Anterior cingulate cortex (tissue), 58 donors: ENCODE measurements at regions not wholly inside any gene's neighbourhood (a gene's known extent, or its start where the extent isn't known, plus 50 kb on each side); places are given as distances from the start of the nearest gene placed in this dataset.

Source experiments
- DNase-seq, 58 donors: peaks; one replicate each; lab custom pipeline; 2025; lab: John Stamatoyannopoulos, UW

GRCh38 chr6:79864421-79864820 lies 82.9 kb downstream of the ELOVL4 start:
- DNase-seq, result no peak

- no peak for DNase-seq
Observed at GRCh38 chr6:79864001-79864400, 83.4 kb downstream of the ELOVL4 start.

- no peak for DNase-seq
Observed at GRCh38 chr6:79863566-79863965, 83.8 kb downstream of the ELOVL4 start.

- DNase-seq, result no peak
Observed at GRCh38 chr6:79862711-79863110, 84.6 kb downstream of the ELOVL4 start.

- DNase-seq, result no peak
Observed at GRCh38 chr6:79862126-79862525, 85.2 kb downstream of the ELOVL4 start.

- no peak for DNase-seq
Observed at GRCh38 chr6:79861023-79861422, 86.3 kb downstream of the ELOVL4 start.

- no peak for DNase-seq
Observed at GRCh38 chr6:79847426-79847825, 99.9 kb downstream of the ELOVL4 start.

- no peak for DNase-seq
Observed at GRCh38 chr6:79842376-79843040, 104.8 kb downstream of the ELOVL4 start.

- no peak for DNase-seq
Observed at GRCh38 chr6:79841577-79842375, 105.6 kb downstream of the ELOVL4 start.

- no peak for DNase-seq
Observed at GRCh38 chr6:79838851-79839250, 108.5 kb downstream of the ELOVL4 start.

GRCh38 chr6:79833964-79834284 lies 113.4 kb downstream of the ELOVL4 start:
- DNase-seq, result no peak

- no peak for DNase-seq
Observed at GRCh38 chr6:79833264-79833963, 113.9 kb downstream of the ELOVL4 start.

GRCh38 chr6:79832723-79833122 lies 114.6 kb downstream of the ELOVL4 start:
- no peak for DNase-seq

GRCh38 chr6:79824202-79824601 lies 123.2 kb downstream of the ELOVL4 start:
- no peak for DNase-seq

GRCh38 chr6:79821859-79822258 lies 125.5 kb downstream of the ELOVL4 start:
- DNase-seq, result no peak

- DNase-seq, result no peak
Observed at GRCh38 chr6:79818471-79818870, 128.9 kb downstream of the ELOVL4 start.

- DNase-seq, result no peak
Observed at GRCh38 chr6:79814940-79815339, 132.4 kb downstream of the ELOVL4 start.

GRCh38 chr6:79813854-79814709 lies 133.3 kb downstream of the ELOVL4 start:
- DNase-seq, result peak in 52 of 58 donors; percentile 3 to 81 (median 47)

- no peak for DNase-seq
Observed at GRCh38 chr6:79813143-79813850, 134.1 kb downstream of the ELOVL4 start.

GRCh38 chr6:79812195-79812594 lies 135.2 kb downstream of the ELOVL4 start:
- no peak for DNase-seq
